SK-N-DZ (cell line): ENCODE measurements at regions not wholly inside any gene's neighbourhood (a gene's known extent, or its start where the extent isn't known, plus 50 kb on each side); places are given as distances from the start of the nearest gene placed in this dataset.
"Not testable (repeated sequence)": the region's sequence is repeated elsewhere in the genome, so short reads cannot be mapped to it uniquely, and the experiment has no call there.

ENCODE experiments used
- DNase-seq: peaks from one replicate; pipeline ENCODE4 v3.0.0-alpha.2; 2015; ENCODE audit warnings: low spot score

GRCh38 chr10:45056806-45057205 is 56.1 kb downstream of the ZNF22 start:
- not testable (repeated sequence) for DNase-seq

DNA sequence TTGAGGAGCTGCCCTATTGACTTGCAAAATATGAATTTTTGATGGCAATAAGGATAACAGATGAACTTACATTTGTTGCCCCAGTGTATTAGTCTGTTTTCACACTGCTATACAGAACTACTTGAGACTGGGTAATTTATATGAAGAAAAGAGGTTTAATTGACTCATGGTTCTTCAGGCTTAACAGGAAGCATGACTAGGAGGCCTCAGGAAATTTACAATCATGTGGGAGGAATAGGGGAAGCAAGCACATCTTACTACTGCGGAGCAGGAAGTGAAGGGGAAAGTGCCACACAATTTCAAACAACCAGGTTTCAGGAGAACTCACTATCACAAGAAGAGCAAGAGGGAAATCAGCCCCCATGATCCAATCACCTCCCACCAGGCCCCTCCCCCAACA is 57.9 kb downstream of the ZNF22 start:
- DNase-seq, result no peak

DNA sequence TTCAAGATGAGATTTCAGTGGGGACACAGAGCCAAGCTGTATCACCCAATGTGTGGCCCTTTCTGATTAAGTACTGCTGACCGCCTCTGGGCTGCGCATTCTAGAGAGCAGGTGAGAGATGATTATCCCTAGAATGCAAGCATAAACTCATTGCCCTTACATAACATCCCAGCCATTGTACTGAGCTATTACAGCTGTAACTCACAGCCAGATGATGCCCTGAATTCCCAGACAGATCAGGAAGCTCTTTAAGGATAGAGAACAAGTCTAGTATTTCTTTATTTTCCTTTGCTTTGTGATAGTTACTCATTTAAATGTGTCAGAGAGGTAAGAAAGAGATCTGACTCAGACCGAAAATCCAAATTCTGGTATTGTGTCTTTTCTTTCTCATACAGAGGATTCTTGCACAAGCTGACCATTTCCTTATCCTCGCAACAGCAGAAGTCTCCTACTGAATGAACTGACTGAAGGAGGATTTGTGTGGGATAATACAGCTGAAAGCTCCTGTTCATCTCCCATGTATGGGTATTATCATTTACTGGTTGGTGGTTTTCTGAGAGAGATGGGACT is 58.4 kb downstream of the ZNF22 start:
- no peak for DNase-seq

GRCh38 chr10:45059632-45060031 is 58.9 kb downstream of the ZNF22 start:
- DNase-seq, result no peak

- no peak for DNase-seq
Observed at GRCh38 chr10:45061982-45062381, 61.3 kb downstream of the ZNF22 start.

- DNase-seq, result no peak
Observed at GRCh38 chr10:45063591-45064231, 63.0 kb downstream of the ZNF22 start.

GRCh38 chr10:45064998-45065397 is 64.3 kb downstream of the ZNF22 start:
- DNase-seq, result no peak

GRCh38 chr10:45071043-45071813 is 70.5 kb downstream of the ZNF22 start:
- no peak for DNase-seq

DNA sequence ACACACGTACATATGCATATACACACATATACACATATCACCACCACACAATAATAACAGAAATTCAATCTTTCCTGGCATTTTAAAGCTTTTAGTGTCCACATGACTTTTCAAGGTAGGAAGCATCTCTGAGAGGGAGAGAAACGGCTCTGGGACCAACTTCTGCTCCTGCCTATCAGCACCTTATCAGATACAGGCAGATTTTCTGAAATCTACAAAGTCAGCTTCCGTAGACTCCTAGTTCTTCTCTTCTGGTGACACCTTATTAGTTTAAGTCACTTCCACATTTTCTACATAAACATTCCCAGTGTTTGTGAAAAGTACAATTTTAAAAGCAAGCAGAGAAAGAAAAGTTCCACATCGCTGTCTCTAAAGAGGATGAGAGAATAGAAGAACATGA is 74.5 kb downstream of the ZNF22 start:
- DNase-seq, result no peak

DNA sequence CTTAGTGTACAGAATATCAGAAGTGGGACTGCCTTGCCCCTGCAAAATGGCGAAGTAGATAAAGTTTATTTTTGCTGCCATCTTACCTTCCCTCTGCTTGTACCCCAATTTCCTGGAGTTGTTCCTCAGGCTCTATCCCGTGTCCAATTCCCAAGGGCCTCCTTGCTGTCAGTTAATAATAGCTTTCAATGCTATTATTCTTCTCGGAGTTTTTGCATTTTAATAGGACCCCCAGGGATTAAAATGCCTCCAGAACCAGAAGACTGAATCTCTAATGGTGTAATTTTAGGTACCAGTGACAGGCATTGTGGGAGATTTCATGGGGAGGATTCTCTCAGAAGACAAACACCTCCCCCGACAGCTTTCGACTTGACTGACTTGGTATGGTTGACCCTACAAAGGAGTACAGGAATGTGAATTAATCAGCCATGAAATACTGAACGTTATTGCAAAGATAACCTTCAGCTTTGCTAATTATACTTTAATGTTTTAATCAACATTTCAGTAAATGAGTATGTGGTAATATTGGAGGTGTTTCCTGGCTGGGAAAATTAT is 75.2 kb downstream of the ZNF22 start:
- DNase-seq, result no peak

GRCh38 chr10:45076891-45077290 is 76.2 kb downstream of the ZNF22 start:
- no peak for DNase-seq

DNA sequence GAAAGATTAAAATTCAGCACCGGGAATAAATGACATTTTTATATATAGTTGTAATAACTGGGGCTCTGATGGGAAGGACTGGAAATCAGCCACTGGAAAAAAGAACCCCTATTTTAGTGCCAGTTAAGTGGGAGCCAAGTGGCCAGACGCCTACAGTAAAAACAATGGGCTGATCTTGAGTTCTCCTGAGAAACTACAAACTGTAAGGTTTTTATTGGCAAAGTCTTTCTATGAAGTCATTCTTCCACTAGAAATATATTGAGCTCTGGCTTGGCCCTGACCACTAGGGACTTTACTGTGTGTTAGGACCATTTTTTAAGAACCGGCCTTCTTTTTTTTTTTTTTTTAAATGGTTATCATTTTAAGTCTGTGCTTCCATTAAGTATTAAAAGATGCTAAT is 79.6 kb downstream of the ZNF22 start:
- DNase-seq, result no peak

DNA sequence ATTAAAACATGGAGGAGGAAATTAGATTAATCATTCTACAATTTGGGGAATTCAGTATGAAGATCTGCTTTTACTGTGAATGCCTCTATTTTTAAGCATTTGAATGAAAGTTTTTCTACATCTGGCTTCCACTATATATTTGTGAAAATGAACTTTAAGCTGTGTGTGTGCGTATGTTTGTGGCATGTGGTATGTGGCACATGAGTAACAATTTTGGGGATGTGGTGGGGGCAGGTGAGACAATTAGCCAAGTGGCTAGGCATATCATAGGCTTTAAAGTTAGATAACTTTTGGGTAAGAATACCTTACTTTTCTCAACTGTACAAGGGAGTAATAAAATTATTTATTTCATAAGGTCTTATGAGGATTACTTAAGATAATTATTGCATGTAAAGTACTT is 81.5 kb downstream of the ZNF22 start:
- no peak for DNase-seq

DNA sequence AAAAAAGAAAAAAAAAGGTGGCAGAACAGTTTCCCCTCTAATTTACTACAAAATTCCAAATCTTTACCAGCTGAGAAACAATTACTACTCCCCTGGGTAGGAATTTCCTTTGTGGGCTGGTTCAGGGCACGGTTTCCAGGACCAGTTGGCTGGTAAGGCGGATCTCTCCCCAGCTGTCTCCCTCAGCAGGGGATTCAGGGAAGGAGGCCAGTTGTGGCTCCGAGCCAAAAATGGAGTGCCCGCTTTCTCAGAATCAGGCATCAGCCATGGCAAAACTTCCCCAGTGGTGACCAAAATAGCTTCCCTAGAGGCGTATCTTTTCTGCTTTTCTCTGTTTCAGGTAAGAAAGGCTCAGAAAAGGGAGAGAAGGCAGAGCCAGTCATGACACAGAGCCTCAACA is 91.2 kb downstream of the ZNF22 start:
- DNase-seq, result no peak

- DNase-seq, result no peak
Observed at GRCh38 chr10:45093945-45094344, 93.2 kb downstream of the ZNF22 start.

DNA sequence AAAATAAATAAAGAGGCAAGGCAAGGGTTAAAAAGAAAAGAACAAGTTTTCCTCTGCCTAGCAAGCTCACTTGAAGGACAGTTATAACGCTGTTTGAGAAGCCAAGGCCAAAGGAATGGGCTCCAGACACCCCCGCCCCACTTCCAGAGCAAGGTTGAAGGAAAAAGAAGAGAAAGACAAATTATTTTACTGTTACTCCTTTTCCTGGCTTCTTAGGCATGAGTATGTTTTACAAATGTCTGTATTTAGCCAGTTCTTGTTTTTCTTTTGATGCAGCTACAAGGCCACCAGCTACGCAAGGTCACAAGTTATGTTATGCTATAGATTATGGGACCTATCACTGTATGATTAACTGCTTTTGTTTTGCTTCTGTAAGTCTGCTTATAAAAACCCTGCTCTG is 94.6 kb downstream of the ZNF22 start:
- no peak for DNase-seq

DNA sequence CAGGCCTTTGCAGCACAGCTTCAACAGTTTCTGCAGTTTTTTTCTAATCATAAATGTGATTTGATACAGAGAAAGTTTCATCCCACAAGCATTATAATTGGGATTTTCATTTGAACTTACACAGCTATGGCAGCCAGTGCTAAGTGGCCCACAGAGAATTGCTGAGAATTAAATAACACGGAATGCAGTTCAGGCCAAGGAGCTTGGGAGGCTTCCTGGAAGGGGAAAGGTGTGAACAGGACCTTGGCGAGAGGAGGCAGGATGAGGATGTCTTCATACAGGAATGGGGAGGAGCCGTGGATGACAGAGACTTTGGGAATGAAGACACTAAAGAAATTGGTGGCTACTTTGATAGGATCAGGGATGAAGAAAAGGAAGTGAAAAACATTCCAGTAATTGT is 95.3 kb downstream of the ZNF22 start:
- DNase-seq, result no peak

- DNase-seq, result no peak
Observed at GRCh38 chr10:45100429-45100828, 99.7 kb downstream of the ZNF22 start.

DNA sequence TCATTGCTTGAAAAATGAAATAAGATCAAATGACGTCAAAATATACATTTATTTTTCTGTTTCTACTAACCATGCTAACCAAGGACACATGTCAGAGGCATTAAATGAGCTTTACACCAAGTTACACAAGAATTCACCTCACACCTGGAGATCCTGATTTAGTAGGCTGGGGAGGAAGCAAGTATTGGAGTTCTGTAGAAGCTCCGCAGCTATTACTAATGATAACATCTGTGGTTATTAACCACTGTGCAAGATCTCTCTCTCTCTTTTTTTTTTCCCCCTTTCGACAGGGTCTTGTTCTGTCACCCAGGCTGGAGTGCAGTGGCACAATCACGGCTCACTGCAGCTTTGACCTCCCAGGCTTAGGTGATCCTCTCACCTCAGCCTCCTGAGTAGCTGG is 104.0 kb downstream of the ZNF22 start:
- DNase-seq, result no peak

DNA sequence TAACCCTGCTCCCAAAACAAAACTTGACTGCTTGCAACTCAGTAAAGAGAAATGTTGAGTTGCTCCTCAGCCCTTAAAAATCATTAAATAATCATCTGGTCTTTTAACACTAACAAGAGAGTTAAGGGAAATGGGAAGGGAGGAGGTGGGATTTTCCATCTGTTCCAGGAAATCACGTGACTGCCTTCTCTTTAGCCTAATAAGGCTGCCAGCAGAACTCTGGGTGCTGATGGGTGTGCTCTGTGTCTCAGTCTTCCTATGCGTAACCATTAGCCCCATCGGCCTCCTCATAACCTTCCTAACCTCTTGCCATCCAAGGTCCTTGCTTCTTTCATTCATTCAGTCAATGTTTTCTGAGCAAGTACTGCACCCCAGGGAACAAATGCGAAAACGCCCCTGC is 104.6 kb downstream of the ZNF22 start:
- not testable (repeated sequence) for DNase-seq

GRCh38 chr10:45106236-45106856 is 105.6 kb downstream of the ZNF22 start:
- DNase-seq, result no peak

GRCh38 chr10:45111509-45111908 is 110.8 kb downstream of the ZNF22 start:
- DNase-seq, result no peak
